Liver (tissue), 8 donors: ENCODE measurements at regions not wholly inside any gene's neighbourhood (a gene's known extent, or its start where the extent isn't known, plus 50 kb on each side); places are given as distances from the start of the nearest gene placed in this dataset.

Experiments used
- DNase-seq: peaks from one replicate; pipeline ENCODE4 v3.0.0-alpha.2; 2017; ENCODE audit warnings: low spot score
- H3K27ac ChIP-seq, 2 donors: one replicate each; pipeline ENCODE4 v1.7.0; 2013; ENCODE audit warnings: inconsistent platforms in 2 of 2, low read length in 2 of 2, control low read depth in 1 of 2, low read depth in 1 of 2, mild to moderate bottlenecking in 1 of 2
- H3K27me3 ChIP-seq, 4 donors: one replicate each; pipeline versions ENCODE4 v1.6.1 to v1.7.0; 2013; ENCODE audit warnings: low read length in 3 of 4, inconsistent platforms in 1 of 4, mild to moderate bottlenecking in 1 of 4, moderate library complexity in 1 of 4; ENCODE audit not compliant: control insufficient read depth in 4 of 4, insufficient read depth in 4 of 4
- H3K36me3 ChIP-seq, 4 donors: one replicate each; pipeline versions ENCODE4 v1.6.1 to v1.7.0; 2013; ENCODE audit warnings: low read length in 3 of 4, mild to moderate bottlenecking in 3 of 4, low read depth in 1 of 4, moderate library complexity in 1 of 4; ENCODE audit not compliant: control insufficient read depth in 4 of 4, insufficient read depth in 3 of 4
- H3K4me1 ChIP-seq, 4 donors: one replicate each; pipeline versions ENCODE4 v1.6.1 to v1.7.0; 2013; ENCODE audit warnings: low read length in 3 of 4, mild to moderate bottlenecking in 3 of 4, moderate library complexity in 1 of 4; ENCODE audit not compliant: control insufficient read depth in 4 of 4, insufficient read depth in 4 of 4
- H3K4me3 ChIP-seq, 3 donors: one replicate each; pipeline versions ENCODE4 v1.6.1 to v1.7.0; 2013; ENCODE audit warnings: low read length in 3 of 3, control low read depth in 1 of 3, low read depth in 1 of 3, mild to moderate bottlenecking in 1 of 3
- H3K9ac ChIP-seq, 2 donors: one replicate each; pipeline ENCODE4 v1.7.0; 2013; ENCODE audit warnings: low read length in 2 of 2, mild to moderate bottlenecking in 2 of 2, moderate library complexity in 2 of 2, control low read depth in 1 of 2, low read depth in 1 of 2
- H3K9me3 ChIP-seq, 4 donors: one replicate each; pipeline versions ENCODE4 v1.6.1 to v1.7.0; 2013; ENCODE audit warnings: low read length in 3 of 4; ENCODE audit not compliant: control insufficient read depth in 4 of 4
- ATF3 ChIP-seq: IDR thresholded peaks from 2 replicates; pipeline ENCODE4 v1.6.1; 2016; ENCODE audit warnings: antibody characterized with exemption
- CTCF ChIP-seq: fragments of 150-350 bp; IDR thresholded peaks from 2 replicates; pipeline ENCODE4 v1.5.1; 2017; ENCODE audit warnings: improper control_type of control experiment, low read depth, low read length; ENCODE audit not compliant: missing input control
- EGR1 ChIP-seq, 2 donors: IDR thresholded peaks; 2 replicates each; pipeline ENCODE4 v1.6.1; 2016 to 2018; ENCODE audit warnings: antibody characterized with exemption in 2 of 2, low read depth in 2 of 2
- FOXA1 ChIP-seq: IDR thresholded peaks from 2 replicates; pipeline ENCODE4 v1.6.1; 2016; ENCODE audit warnings: antibody characterized with exemption
- FOXA2 ChIP-seq: IDR thresholded peaks from 2 replicates; pipeline ENCODE4 v1.6.1; 2016; ENCODE audit warnings: antibody characterized with exemption
- HNF4G ChIP-seq: IDR thresholded peaks from 2 replicates; pipeline ENCODE4 v1.6.1; 2016; ENCODE audit warnings: antibody characterized with exemption
- JUND ChIP-seq, 2 donors: IDR thresholded peaks; 2 replicates each; pipeline ENCODE4 v1.6.1; 2016; ENCODE audit warnings: antibody characterized with exemption in 2 of 2
- MAX ChIP-seq: IDR thresholded peaks from 2 replicates; pipeline ENCODE4 v1.6.1; 2016; ENCODE audit warnings: antibody characterized with exemption
- NR2F2 ChIP-seq: IDR thresholded peaks from 2 replicates; pipeline ENCODE4 v1.6.1; 2016; ENCODE audit warnings: antibody characterized with exemption
- RAD21 ChIP-seq, 2 donors: IDR thresholded peaks; 2 replicates each; pipeline ENCODE4 v1.6.1; 2016; ENCODE audit warnings: antibody characterized with exemption in 2 of 2, mild to moderate bottlenecking in 2 of 2
- RXRA ChIP-seq, 2 donors: IDR thresholded peaks; 2 replicates each; pipeline ENCODE4 v1.6.1; 2017 to 2018; ENCODE audit warnings: antibody characterized with exemption in 2 of 2, mild to moderate bottlenecking in 1 of 2
- SP1 ChIP-seq: IDR thresholded peaks from 2 replicates; pipeline ENCODE4 v1.6.1; 2018; ENCODE audit warnings: antibody characterized with exemption, mild to moderate bottlenecking
- TAF1 ChIP-seq: conservative IDR thresholded peaks from 2 replicates; pipeline ENCODE4 v1.6.1; 2016; ENCODE audit warnings: antibody characterized with exemption, mild to moderate bottlenecking
- ZBTB33 ChIP-seq: IDR thresholded peaks from 2 replicates; pipeline ENCODE4 v1.6.1; 2016; ENCODE audit warnings: antibody characterized with exemption
- WGBS: extraction: QIAGEN DNeasy Blood & Tissue Kit; methylation state at CpG from one replicate; pipeline ENCODE4 v1.1.7; 2013; 5-methylcytosine and 5-hydroxymethylcytosine counted together
- donor health status: healthy.
- donor health status: healthy.
- donor health status: healthy.
- donor health status: healthy.
- donor health status: healthy.

- Histone ChIP-seq H3K36me3 (no peaks in the 10 kb centered on the region), H3K27me3 (no peaks in the 10 kb centered on the region), H3K9ac (no peak overlapping the region), H3K27ac (no peak overlapping the region), H3K9me3 (peaks cover 0 to 1% (median 0%) of the 10 kb centered on the region in 4 donors), H3K4me1 (no peaks in the 10 kb centered on the region), H3K4me3 (no peak overlapping the region)
- DNase-seq: no peak
- no peak for TF ChIP-seq MAX
- TF ChIP-seq RXRA (IDR thresholded peaks at IDR 0.05): no peak
- no peak for TF ChIP-seq ATF3
- no peak for TF ChIP-seq RAD21 (IDR thresholded peaks at IDR 0.05)
- TF ChIP-seq ZBTB33: no peak
- TF ChIP-seq TAF1: no peak
- TF ChIP-seq NR2F2: no peak
- TF ChIP-seq FOXA2: no peak
- 55% methylated on average over 3 of the region's 3 CpGs for WGBS
Observed at GRCh38 chr7:142372727-142373126, 114.9 kb upstream of the PRSS58 start.

GRCh38 chr7:142371586-142372377 lies 113.9 kb upstream of the PRSS58 start:
- Histone ChIP-seq H3K4me3 (no peak overlapping the region), H3K27me3 (no peaks in the 10 kb centered on the region), H3K9ac (no peak overlapping the region), H3K27ac (no peak overlapping the region), H3K36me3 (no peaks in the 10 kb centered on the region), H3K4me1 (no peaks in the 10 kb centered on the region), H3K9me3 (peaks cover 0 to 1% (median 0%) of the 10 kb centered on the region in 4 donors)
- TF ChIP-seq FOXA2 (no peak), JUND (IDR thresholded peaks at IDR 0.05) (no peak), CTCF (no peak), NR2F2 (no peak), HNF4G (no peak), MAX (no peak)
- WGBS: 80% methylated on average over 4 of the region's 4 CpGs
- no peak for DNase-seq

- H3K27ac ChIP-seq: no peak overlapping the region
- no peaks in the 10 kb centered on the region for H3K4me1 ChIP-seq
- H3K9ac ChIP-seq: no peak overlapping the region
- no peak for DNase-seq
- H3K36me3 ChIP-seq: no peaks in the 10 kb centered on the region
- H3K4me3 ChIP-seq: no peak overlapping the region
- peaks cover 0 to 3% (median under 1%) of the 10 kb centered on the region in 4 donors for H3K9me3 ChIP-seq
- no peaks in the 10 kb centered on the region for H3K27me3 ChIP-seq
- WGBS: 86% methylated on average over 2 of the region's 2 CpGs
- TF ChIP-seq FOXA1 (no peak), TAF1 (no peak), FOXA2 (no peak), SP1 (no peak), RXRA (IDR thresholded peaks at IDR 0.05) (no peak), EGR1 (IDR thresholded peaks at IDR 0.05; ENCODE audit: low read depth in 2 of 2) (no peak)
Observed at GRCh38 chr7:142365410-142365842, 107.6 kb upstream of the PRSS58 start.
